ENCODE measurements at regions not wholly inside any gene's neighbourhood (a gene's known extent, or its start where the extent isn't known, plus 50 kb on each side); places are given as distances from the start of the nearest gene placed in this dataset.

GRCh38 chr4:52343595-52343994 is 292.5 kb downstream of the SPATA18 start:
- H3K36me3 ChIP-seq (ENCODE audit: control insufficient read depth in 2 of 2, extremely low read depth in 1 of 2, insufficient read depth in 2 of 2, low read length in 2 of 2), result no peaks in the 10 kb centered on the region
- no peaks in the 10 kb centered on the region for H3K27me3 ChIP-seq (ENCODE audit: control insufficient read depth in 2 of 2, insufficient read depth in 2 of 2, low read length in 2 of 2)
- no peaks in the 10 kb centered on the region for H3K9me1 ChIP-seq (replicated peaks; ENCODE audit: control insufficient read depth, extremely low read depth, insufficient read depth, low read length)
- no peaks in the 10 kb centered on the region for H3K4me1 ChIP-seq (ENCODE audit: control insufficient read depth, extremely low read depth, insufficient read depth, low read length)
- ChIA-PET CTCF (no interaction called here), POLR2A (no interaction called here)
- BruUV-seq (replicated peaks), result no TSS peak
- no peaks in the 10 kb centered on the region for H4K20me1 ChIP-seq (replicated peaks; ENCODE audit: control insufficient read depth, extremely low read depth, insufficient read depth, low read length)
- no peak for FAIRE-seq
- dilution Hi-C loops (cut with MboI; ENCODE audit: extremely low pct_ligation_motif_present, low sequenced_read_pairs), result no loop called here
- H3K27ac ChIP-seq (ENCODE audit: insufficient read depth, low read depth, low read length), result no peak overlapping the region
- TF ChIP-seq POLR2A (IDR thresholded peaks at IDR 0.05; ENCODE audit: low read depth, low read length), result no peak
- TF ChIP-seq EZH2 (IDR thresholded peaks at IDR 0.05; ENCODE audit: borderline replicate concordance, low read depth, low read length, severe bottlenecking), result no peak
- TF ChIP-seq POLR2AphosphoS5 (IDR thresholded peaks at IDR 0.05; ENCODE audit: insufficient read depth, low read depth, low read length), result no peak
- no peak for TF ChIP-seq FOS (IDR thresholded peaks at IDR 0.05; ENCODE audit: borderline replicate concordance, insufficient read depth, low read length)
- no peak for TF ChIP-seq CTCF (IDR thresholded peaks at IDR 0.05; ENCODE audit: extremely low read depth in 1 of 2, insufficient read depth in 1 of 2, low read depth in 1 of 2, low read length in 2 of 2)
- no peak for TF ChIP-seq GATA2 (IDR thresholded peaks at IDR 0.05; ENCODE audit: insufficient read depth, insufficient read length, low read depth, low read length)
- no peak for TF ChIP-seq JUN (IDR thresholded peaks at IDR 0.05; ENCODE audit: borderline replicate concordance, insufficient read depth, insufficient read length, low read depth)
- no peak for TF ChIP-seq MYC (IDR thresholded peaks at IDR 0.05; ENCODE audit: low read depth, low read length)
- TF ChIP-seq MAX (IDR thresholded peaks at IDR 0.05; ENCODE audit: insufficient read depth, insufficient read length), result no peak
- intact Hi-C loops (cut with micrococcal nuclease), result no loop called here
- H3K79me2 ChIP-seq (ENCODE audit: control insufficient read depth, insufficient read depth, low read length), result no peaks in the 10 kb centered on the region
- DNase-seq (ENCODE audit: low read depth, low spot score), result no peak
- no peak overlapping the region for H3K4me3 ChIP-seq (replicated peaks in 1 of 3; ENCODE audit: insufficient read depth in 1 of 3, low read depth in 1 of 3, low read length in 3 of 3)
- H3K9me3 ChIP-seq (replicated peaks; ENCODE audit: control insufficient read depth, insufficient read depth, low read length), result no peaks in the 10 kb centered on the region
- H3K9ac ChIP-seq (replicated peaks; ENCODE audit: extremely low read depth, insufficient read depth, low read length), result no peak overlapping the region
- H2AFZ ChIP-seq (ENCODE audit: low read depth, low read length), result no peak overlapping the region
- H3K4me2 ChIP-seq (ENCODE audit: insufficient read depth, low read length), result no peak overlapping the region
